ENCODE measurements at regions not wholly inside any gene's neighbourhood (a gene's known extent, or its start where the extent isn't known, plus 50 kb on each side); places are given as distances from the start of the nearest gene placed in this dataset.

DNA sequence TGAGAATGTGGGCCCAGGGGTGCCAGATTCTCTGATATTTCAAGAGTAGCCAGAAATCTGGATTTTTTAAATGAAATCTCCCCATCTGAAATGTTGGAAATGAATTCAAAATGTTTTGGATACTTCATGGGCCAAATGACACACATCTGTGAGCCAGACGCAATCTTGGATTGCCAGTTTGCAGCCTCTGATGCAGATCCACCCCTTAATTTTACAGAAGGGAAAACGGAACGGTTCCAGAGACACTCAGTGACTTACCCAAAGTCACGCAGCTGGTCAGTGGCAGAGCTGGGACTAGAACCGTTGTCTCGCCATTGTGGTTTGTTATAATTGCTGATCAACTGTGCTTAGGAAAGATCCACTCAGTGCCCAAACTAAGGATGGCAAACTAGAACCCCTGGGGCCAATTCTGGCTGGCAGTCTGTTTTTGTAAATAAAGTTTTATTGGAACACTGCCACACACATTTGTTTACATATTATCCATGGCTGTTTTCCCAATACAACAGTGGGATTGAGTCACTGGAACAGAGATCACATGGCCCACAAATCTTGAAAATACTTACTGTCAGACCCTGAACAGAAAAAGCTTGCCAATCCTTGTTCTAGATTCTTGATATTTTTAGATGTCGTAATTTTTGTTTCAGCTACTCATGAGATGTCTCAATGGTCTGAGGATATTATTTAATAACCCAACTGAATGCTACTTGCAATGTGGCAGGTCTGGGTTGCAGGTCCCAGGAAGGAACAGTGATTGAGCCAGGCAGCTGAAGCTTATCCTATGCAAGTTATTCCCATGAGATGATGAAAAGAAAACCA lies 143.8 kb downstream of the AXIN2 start:
- Mint-ChIP-seq H3K4me3 (no peak overlapping the region), H3K9me3 (ENCODE audit: insufficient read depth) (peaks cover 3% of the 10 kb centered on the region), H3K27me3 (peaks cover 4% of the 10 kb centered on the region), H3K4me1 (no peaks in the 10 kb centered on the region), H3K27ac (no peak overlapping the region)
- Histone ChIP-seq H3K27ac (ENCODE audit: low read length in 2 of 2) (no peak overlapping the region), H3K9me3 (ENCODE audit: control extremely low read depth in 1 of 3, control insufficient read depth in 2 of 3, insufficient read depth in 1 of 3, low read length in 2 of 3) (no peaks in the 10 kb centered on the region), H3K4me3 (ENCODE audit: control extremely low read depth in 1 of 5, extremely low read depth in 1 of 5, insufficient read depth in 1 of 5, low read depth in 2 of 5, low read length in 4 of 5) (no peak overlapping the region), H3K36me3 (replicated peaks in 1 of 2; ENCODE audit: control extremely low read depth in 1 of 2, control insufficient read depth in 1 of 2, extremely low read depth in 1 of 2, insufficient read depth in 2 of 2, low read length in 1 of 2) (no peaks in the 10 kb centered on the region), H4K20me1 (ENCODE audit: control insufficient read depth, insufficient read depth, low read length, poor library complexity, severe bottlenecking) (no peaks in the 10 kb centered on the region), H3K4me1 (ENCODE audit: control insufficient read depth in 2 of 2, insufficient read depth in 2 of 2, low read length in 2 of 2) (no peaks in the 10 kb centered on the region), H2AFZ (ENCODE audit: insufficient read depth, low read depth, low read length, poor library complexity, severe bottlenecking) (no peak overlapping the region), H3K4me2 (replicated peaks; ENCODE audit: low read depth, low read length, poor library complexity, severe bottlenecking) (no peak overlapping the region), H3K9ac (ENCODE audit: low read length) (no peak overlapping the region), H3K27me3 (replicated peaks in 1 of 4; ENCODE audit: control extremely low read depth in 1 of 4, control insufficient read depth in 3 of 4, insufficient read depth in 4 of 4, low read length in 3 of 4) (peaks cover 0 to 4% (median 0%) of the 10 kb centered on the region in 4 experiments), H3K79me2 (ENCODE audit: control insufficient read depth, insufficient read depth, low read length) (no peaks in the 10 kb centered on the region)
- ATAC-seq (ENCODE audit: low read depth) (no peak), DNase-seq (no peak)
- intact Hi-C loops (cut with micrococcal nuclease), result no loop called here
- ChIA-PET POLR2A (no interaction called here), CTCF (no interaction called here)
- 79% methylated on average over 6 of the region's 7 CpGs for WGBS (ENCODE audit: insufficient coverage)
- TF ChIP-seq, protein P1, sequence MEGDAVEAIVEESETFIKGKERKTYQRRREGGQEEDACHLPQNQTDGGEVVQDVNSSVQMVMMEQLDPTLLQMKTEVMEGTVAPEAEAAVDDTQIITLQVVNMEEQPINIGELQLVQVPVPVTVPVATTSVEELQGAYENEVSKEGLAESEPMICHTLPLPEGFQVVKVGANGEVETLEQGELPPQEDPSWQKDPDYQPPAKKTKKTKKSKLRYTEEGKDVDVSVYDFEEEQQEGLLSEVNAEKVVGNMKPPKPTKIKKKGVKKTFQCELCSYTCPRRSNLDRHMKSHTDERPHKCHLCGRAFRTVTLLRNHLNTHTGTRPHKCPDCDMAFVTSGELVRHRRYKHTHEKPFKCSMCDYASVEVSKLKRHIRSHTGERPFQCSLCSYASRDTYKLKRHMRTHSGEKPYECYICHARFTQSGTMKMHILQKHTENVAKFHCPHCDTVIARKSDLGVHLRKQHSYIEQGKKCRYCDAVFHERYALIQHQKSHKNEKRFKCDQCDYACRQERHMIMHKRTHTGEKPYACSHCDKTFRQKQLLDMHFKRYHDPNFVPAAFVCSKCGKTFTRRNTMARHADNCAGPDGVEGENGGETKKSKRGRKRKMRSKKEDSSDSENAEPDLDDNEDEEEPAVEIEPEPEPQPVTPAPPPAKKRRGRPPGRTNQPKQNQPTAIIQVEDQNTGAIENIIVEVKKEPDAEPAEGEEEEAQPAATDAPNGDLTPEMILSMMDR (IDR thresholded peaks at IDR 0.05), result no peak
- no peak for TF ChIP-seq EZH2 (IDR thresholded peaks at IDR 0.05; ENCODE audit: borderline replicate concordance, insufficient read depth, low read depth, low read length, poor library complexity, severe bottlenecking)

DNA sequence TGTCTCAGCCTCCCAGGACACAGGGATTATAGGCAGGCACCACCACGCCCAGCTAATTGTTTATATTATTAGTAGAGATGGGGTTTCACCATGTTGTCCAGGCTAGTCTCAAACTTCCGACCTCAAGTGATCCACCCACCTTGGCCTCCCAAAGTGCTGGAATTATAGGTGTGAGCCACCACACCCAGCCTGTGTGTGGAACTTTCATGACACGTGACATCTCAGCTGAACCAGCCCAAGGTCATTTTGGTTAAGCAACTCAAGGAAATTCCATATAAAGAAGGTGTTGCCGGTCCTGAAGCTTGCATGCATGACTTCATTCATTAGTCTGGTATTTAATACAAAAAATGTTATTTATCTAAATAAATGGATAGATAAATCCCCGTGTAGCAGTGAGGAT lies 145.5 kb downstream of the AXIN2 start:
- H3K4me1 Mint-ChIP-seq, result no peaks in the 10 kb centered on the region
- Histone ChIP-seq H3K9ac (ENCODE audit: low read length) (no peak overlapping the region), H3K36me3 (replicated peaks in 1 of 2; ENCODE audit: control extremely low read depth in 1 of 2, control insufficient read depth in 1 of 2, extremely low read depth in 1 of 2, insufficient read depth in 2 of 2, low read length in 1 of 2) (no peaks in the 10 kb centered on the region), H3K27ac (ENCODE audit: low read length in 2 of 2) (no peak overlapping the region), H4K20me1 (ENCODE audit: control insufficient read depth, insufficient read depth, low read length, poor library complexity, severe bottlenecking) (no peaks in the 10 kb centered on the region), H3K9me3 (ENCODE audit: control extremely low read depth in 1 of 3, control insufficient read depth in 2 of 3, insufficient read depth in 1 of 3, low read length in 2 of 3) (peaks cover 0 to under 1% (median 0%) of the 10 kb centered on the region in 3 donors), H3K27me3 (replicated peaks in 1 of 4; ENCODE audit: control extremely low read depth in 1 of 4, control insufficient read depth in 3 of 4, insufficient read depth in 4 of 4, low read length in 3 of 4) (peaks cover 0 to 4% (median 0%) of the 10 kb centered on the region in 4 experiments), H2AFZ (ENCODE audit: insufficient read depth, low read depth, low read length, poor library complexity, severe bottlenecking) (no peak overlapping the region), H3K4me1 (ENCODE audit: control insufficient read depth in 2 of 2, insufficient read depth in 2 of 2, low read length in 2 of 2) (no peaks in the 10 kb centered on the region), H3K79me2 (ENCODE audit: control insufficient read depth, insufficient read depth, low read length) (no peaks in the 10 kb centered on the region), H3K4me3 (ENCODE audit: control extremely low read depth in 1 of 5, extremely low read depth in 1 of 5, insufficient read depth in 1 of 5, low read depth in 2 of 5, low read length in 4 of 5) (no peak overlapping the region), H3K4me2 (replicated peaks; ENCODE audit: low read depth, low read length, poor library complexity, severe bottlenecking) (no peak overlapping the region)
- no peaks in the 10 kb centered on the region for H3K9me3 Mint-ChIP-seq (ENCODE audit: insufficient read depth)
- WGBS (ENCODE audit: insufficient coverage), result 100% methylated on average over 2 of the region's 5 CpGs
- ChIA-PET CTCF (no interaction called here), POLR2A (no interaction called here)
- TF ChIP-seq EZH2 (IDR thresholded peaks at IDR 0.05; ENCODE audit: borderline replicate concordance, insufficient read depth, low read depth, low read length, poor library complexity, severe bottlenecking), result no peak
- TF ChIP-seq, protein P1 (IDR thresholded peaks at IDR 0.05), result no peak
- peaks cover 4% of the 10 kb centered on the region for H3K27me3 Mint-ChIP-seq
- ATAC-seq (ENCODE audit: low read depth), result no peak
- intact Hi-C loops (cut with micrococcal nuclease), result no loop called here
- no peak for DNase-seq
- H3K27ac Mint-ChIP-seq, result no peak overlapping the region
- H3K4me3 Mint-ChIP-seq, result no peak overlapping the region
